ENCODE measurements at regions not wholly inside any gene's neighbourhood (a gene's known extent, or its start where the extent isn't known, plus 50 kb on each side); places are given as distances from the start of the nearest gene placed in this dataset.

GRCh38 chr19:57037556-57037955 lies 82.2 kb upstream of the USP29 start:
- Histone ChIP-seq H3K4me3 (ENCODE audit: low read depth, low read length) (no peak overlapping the region), H3K36me3 (no peaks in the 10 kb centered on the region), H3K4me1 (no peaks in the 10 kb centered on the region), H3K27me3 (no peaks in the 10 kb centered on the region), H3K9me3 (no peaks in the 10 kb centered on the region)
- no peak for TF ChIP-seq CTCF (IDR thresholded peaks at IDR 0.05; ENCODE audit: low read depth, low read length)
- DNase-seq = no peak

- no peak for DNase-seq
- H3K27me3 ChIP-seq = no peaks in the 10 kb centered on the region
- H3K9me3 ChIP-seq = no peaks in the 10 kb centered on the region
- no peak overlapping the region for H3K4me3 ChIP-seq (ENCODE audit: low read depth, low read length)
- no peak for TF ChIP-seq CTCF (IDR thresholded peaks at IDR 0.05; ENCODE audit: low read depth, low read length)
- no peaks in the 10 kb centered on the region for H3K4me1 ChIP-seq
- no peaks in the 10 kb centered on the region for H3K36me3 ChIP-seq
Measured at GRCh38 chr19:57047743-57048142, 72.0 kb upstream of the USP29 start.

- Histone ChIP-seq H3K9me3 (no peaks in the 10 kb centered on the region), H3K4me1 (no peaks in the 10 kb centered on the region), H3K4me3 (ENCODE audit: low read depth, low read length) (no peak overlapping the region), H3K27me3 (no peaks in the 10 kb centered on the region), H3K36me3 (no peaks in the 10 kb centered on the region)
- no peak for TF ChIP-seq CTCF (IDR thresholded peaks at IDR 0.05; ENCODE audit: low read depth, low read length)
- DNase-seq = no peak
Measured at GRCh38 chr19:57050863-57051262, 68.9 kb upstream of the USP29 start.

GRCh38 chr19:57052081-57052480 lies 67.7 kb upstream of the USP29 start:
- DNase-seq = no peak
- no peak for TF ChIP-seq CTCF (IDR thresholded peaks at IDR 0.05; ENCODE audit: low read depth, low read length)
- no peaks in the 10 kb centered on the region for H3K36me3 ChIP-seq
- H3K4me3 ChIP-seq (ENCODE audit: low read depth, low read length) = no peak overlapping the region
- no peaks in the 10 kb centered on the region for H3K4me1 ChIP-seq
- H3K9me3 ChIP-seq = no peaks in the 10 kb centered on the region
- no peaks in the 10 kb centered on the region for H3K27me3 ChIP-seq

GRCh38 chr19:57053401-57053800 lies 66.4 kb upstream of the USP29 start:
- H3K36me3 ChIP-seq = no peaks in the 10 kb centered on the region
- H3K9me3 ChIP-seq = no peaks in the 10 kb centered on the region
- no peak for TF ChIP-seq CTCF (IDR thresholded peaks at IDR 0.05; ENCODE audit: low read depth, low read length)
- no peak for DNase-seq
- no peaks in the 10 kb centered on the region for H3K4me1 ChIP-seq
- H3K27me3 ChIP-seq = no peaks in the 10 kb centered on the region
- no peak overlapping the region for H3K4me3 ChIP-seq (ENCODE audit: low read depth, low read length)

GRCh38 chr19:57055956-57056355 lies 63.8 kb upstream of the USP29 start:
- Histone ChIP-seq H3K27me3 (no peaks in the 10 kb centered on the region), H3K9me3 (no peaks in the 10 kb centered on the region), H3K4me1 (no peaks in the 10 kb centered on the region), H3K4me3 (ENCODE audit: low read depth, low read length) (no peak overlapping the region), H3K36me3 (no peaks in the 10 kb centered on the region)
- DNase-seq = no peak
- TF ChIP-seq CTCF (IDR thresholded peaks at IDR 0.05; ENCODE audit: low read depth, low read length) = no peak
